SJCRH30 (cell line): ENCODE measurements at regions not wholly inside any gene's neighbourhood (a gene's known extent, or its start where the extent isn't known, plus 50 kb on each side); places are given as distances from the start of the nearest gene placed in this dataset.

Experiments used
- DNase-seq, 2 experiments: peaks; one replicate each; pipeline ENCODE4 v3.0.0-alpha.2; 2015 to 2020
- H3K27ac ChIP-seq: fragments of 250-450 bp; sonication (Bioruptor Pico); 2 replicates; pipeline ENCODE4 v1.5.1; 2020; ENCODE audit warnings: mild to moderate bottlenecking, moderate library complexity
- H3K27me3 ChIP-seq: fragments of 250-450 bp; sonication (Bioruptor Pico); 2 replicates; pipeline ENCODE4 v1.5.1; 2020; ENCODE audit warnings: mild to moderate bottlenecking, moderate library complexity
- H3K36me3 ChIP-seq: fragments of 250-450 bp; sonication (Bioruptor Pico); 2 replicates; pipeline ENCODE4 v1.5.1; 2020; ENCODE audit warnings: mild to moderate bottlenecking, moderate library complexity
- H3K4me1 ChIP-seq: fragments of 250-450 bp; sonication (Bioruptor Pico); 2 replicates; pipeline ENCODE4 v1.5.1; 2020; ENCODE audit warnings: mild to moderate bottlenecking, moderate library complexity
- H3K4me3 ChIP-seq: fragments of 250-450 bp; sonication (Bioruptor Pico); 2 replicates; pipeline ENCODE4 v1.5.1; 2020; ENCODE audit warnings: mild to moderate bottlenecking, moderate library complexity
- H3K9me3 ChIP-seq: fragments of 250-450 bp; sonication (Bioruptor Pico); replicated peaks from 2 replicates; pipeline ENCODE4 v1.5.1; 2020; ENCODE audit warnings: mild to moderate bottlenecking, moderate library complexity

DNA sequence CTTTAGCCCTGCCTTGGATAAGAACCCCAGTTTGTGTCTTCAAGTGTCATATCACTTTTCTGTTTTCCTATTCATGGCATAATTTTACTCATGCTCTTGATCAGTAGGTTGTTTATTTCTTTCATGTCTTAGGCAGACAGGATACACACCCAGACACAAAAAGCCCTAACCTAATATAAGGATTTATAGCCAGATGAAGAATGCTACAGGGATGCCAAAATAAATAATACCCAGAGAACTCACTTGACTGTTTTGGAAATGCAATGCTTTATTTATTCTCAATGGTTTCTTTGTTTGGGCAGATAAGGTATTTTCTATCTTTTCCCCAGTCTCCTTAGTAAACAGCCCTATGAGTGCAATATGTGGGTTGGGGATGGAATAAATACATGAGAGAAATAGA is 424.0 kb upstream of the PDZRN3 start:
- Histone ChIP-seq H3K27me3 (no peaks in the 10 kb centered on the region), H3K36me3 (no peaks in the 10 kb centered on the region), H3K27ac (no peak overlapping the region), H3K4me3 (no peak overlapping the region), H3K9me3 (no peaks in the 10 kb centered on the region), H3K4me1 (no peaks in the 10 kb centered on the region)
- no peak for DNase-seq

- no peaks in the 10 kb centered on the region for H3K9me3 ChIP-seq
- no peak overlapping the region for H3K4me3 ChIP-seq
- no peaks in the 10 kb centered on the region for H3K27me3 ChIP-seq
- no peaks in the 10 kb centered on the region for H3K36me3 ChIP-seq
- no peak overlapping the region for H3K27ac ChIP-seq
- no peaks in the 10 kb centered on the region for H3K4me1 ChIP-seq
- DNase-seq = no peak
Measured at GRCh38 chr3:74045000-74045399, 420.3 kb upstream of the PDZRN3 start.

DNA sequence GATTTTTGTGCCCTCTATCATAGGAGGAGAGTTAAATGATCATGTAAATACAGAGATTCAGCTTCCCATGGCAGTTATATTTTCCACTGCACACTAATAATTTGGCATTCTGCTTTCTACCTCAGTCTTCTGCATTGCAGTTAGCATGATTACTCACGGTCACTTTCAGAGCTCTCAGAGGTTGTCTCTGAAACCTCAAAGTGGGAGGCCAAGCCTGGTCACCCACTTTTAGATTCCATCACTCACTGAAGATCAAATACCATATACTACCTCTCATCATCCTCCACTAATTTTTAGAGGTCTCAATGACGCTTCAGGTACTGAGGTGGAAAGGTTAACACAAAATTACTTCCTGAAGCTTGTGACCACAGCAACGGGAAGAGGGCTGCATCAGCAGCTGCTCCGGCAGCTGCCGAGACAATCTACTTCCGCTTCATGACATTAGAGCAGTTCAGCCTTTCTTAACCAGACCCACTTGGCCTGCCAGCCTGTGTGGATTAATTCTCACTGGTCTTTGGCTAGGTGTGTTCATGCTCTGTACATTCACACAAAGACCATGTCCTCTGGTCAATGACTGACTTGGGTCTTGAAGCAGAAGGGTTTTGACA is 416.4 kb upstream of the PDZRN3 start:
- Histone ChIP-seq H3K4me1 (no peaks in the 10 kb centered on the region), H3K36me3 (no peaks in the 10 kb centered on the region), H3K4me3 (no peak overlapping the region), H3K9me3 (no peaks in the 10 kb centered on the region), H3K27ac (no peak overlapping the region), H3K27me3 (no peaks in the 10 kb centered on the region)
- DNase-seq = peak; percentile 4 to 24

DNA sequence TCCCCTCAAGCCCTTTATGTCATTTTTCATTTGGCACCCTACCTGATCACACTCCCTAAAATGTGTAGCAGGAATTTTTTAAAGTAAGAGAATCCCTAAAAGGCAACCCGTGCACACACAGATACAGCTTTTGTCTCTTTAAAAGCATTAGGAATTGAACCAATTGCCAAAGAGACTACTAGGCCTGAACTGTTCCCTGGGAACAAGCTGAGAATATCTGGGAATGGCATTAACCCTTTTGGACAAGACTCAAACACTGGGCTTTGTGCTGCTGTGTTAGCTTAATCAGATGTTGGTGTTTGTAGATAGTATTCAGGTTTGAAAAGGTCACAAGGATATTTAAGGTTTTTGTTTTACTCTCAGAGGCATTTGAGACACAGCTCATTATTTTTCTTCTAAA is 414.4 kb upstream of the PDZRN3 start:
- Histone ChIP-seq H3K27me3 (no peaks in the 10 kb centered on the region), H3K36me3 (no peaks in the 10 kb centered on the region), H3K4me3 (no peak overlapping the region), H3K4me1 (no peaks in the 10 kb centered on the region), H3K9me3 (no peaks in the 10 kb centered on the region), H3K27ac (no peak overlapping the region)
- DNase-seq = no peak

- no peaks in the 10 kb centered on the region for H3K36me3 ChIP-seq
- no peak for DNase-seq
- no peak overlapping the region for H3K27ac ChIP-seq
- no peak overlapping the region for H3K4me3 ChIP-seq
- H3K27me3 ChIP-seq = no peaks in the 10 kb centered on the region
- H3K4me1 ChIP-seq = no peaks in the 10 kb centered on the region
- no peaks in the 10 kb centered on the region for H3K9me3 ChIP-seq
Measured at GRCh38 chr3:74036568-74036967, 411.8 kb upstream of the PDZRN3 start.

DNA sequence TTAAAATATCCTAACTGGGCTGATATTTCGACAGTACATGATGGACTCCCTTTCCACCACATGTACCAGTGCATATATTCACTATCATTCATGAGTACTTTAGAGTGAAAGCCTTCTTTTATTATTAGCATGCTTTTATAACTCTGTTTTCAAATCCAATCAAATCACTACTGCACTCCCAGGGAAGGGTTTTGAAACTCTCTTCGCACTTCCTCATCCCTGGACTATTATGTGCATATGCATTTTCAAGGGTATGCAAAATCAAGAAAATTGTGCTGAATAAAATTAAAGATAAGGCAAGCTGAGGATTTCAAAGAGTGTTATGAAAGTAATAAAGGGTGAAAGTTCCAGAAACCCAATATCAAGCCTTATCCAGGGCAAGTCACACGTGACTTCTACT is 411.4 kb upstream of the PDZRN3 start:
- DNase-seq = no peak
- Histone ChIP-seq H3K4me1 (no peaks in the 10 kb centered on the region), H3K27ac (no peak overlapping the region), H3K4me3 (no peak overlapping the region), H3K9me3 (no peaks in the 10 kb centered on the region), H3K36me3 (no peaks in the 10 kb centered on the region), H3K27me3 (no peaks in the 10 kb centered on the region)

- Histone ChIP-seq H3K4me1 (no peaks in the 10 kb centered on the region), H3K27ac (no peak overlapping the region), H3K9me3 (no peaks in the 10 kb centered on the region), H3K36me3 (no peaks in the 10 kb centered on the region), H3K4me3 (no peak overlapping the region), H3K27me3 (no peaks in the 10 kb centered on the region)
- DNase-seq = no peak
Measured at GRCh38 chr3:74033806-74034205, 409.1 kb upstream of the PDZRN3 start.

DNA sequence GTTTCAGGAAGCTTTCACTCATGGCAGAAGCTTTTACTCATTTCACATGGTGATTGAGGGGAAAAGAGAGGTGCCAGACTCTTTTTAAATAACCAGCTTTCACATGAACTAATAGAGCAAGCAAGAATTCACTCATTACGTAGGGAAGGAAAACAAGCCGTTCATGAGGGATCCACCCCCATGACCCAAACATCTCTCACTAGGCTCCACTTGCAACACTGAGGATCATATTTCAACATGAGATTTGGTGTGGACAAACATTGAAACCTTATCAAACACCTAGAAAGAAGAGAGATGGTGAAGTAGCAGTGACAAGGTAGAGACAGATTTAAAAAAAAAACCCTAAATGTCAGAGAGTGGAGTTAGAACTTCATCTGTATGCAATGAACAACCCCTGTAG is 408.6 kb upstream of the PDZRN3 start:
- H3K27ac ChIP-seq = no peak overlapping the region
- H3K27me3 ChIP-seq = no peaks in the 10 kb centered on the region
- no peak overlapping the region for H3K4me3 ChIP-seq
- H3K36me3 ChIP-seq = no peaks in the 10 kb centered on the region
- no peaks in the 10 kb centered on the region for H3K4me1 ChIP-seq
- no peak for DNase-seq
- no peaks in the 10 kb centered on the region for H3K9me3 ChIP-seq

DNA sequence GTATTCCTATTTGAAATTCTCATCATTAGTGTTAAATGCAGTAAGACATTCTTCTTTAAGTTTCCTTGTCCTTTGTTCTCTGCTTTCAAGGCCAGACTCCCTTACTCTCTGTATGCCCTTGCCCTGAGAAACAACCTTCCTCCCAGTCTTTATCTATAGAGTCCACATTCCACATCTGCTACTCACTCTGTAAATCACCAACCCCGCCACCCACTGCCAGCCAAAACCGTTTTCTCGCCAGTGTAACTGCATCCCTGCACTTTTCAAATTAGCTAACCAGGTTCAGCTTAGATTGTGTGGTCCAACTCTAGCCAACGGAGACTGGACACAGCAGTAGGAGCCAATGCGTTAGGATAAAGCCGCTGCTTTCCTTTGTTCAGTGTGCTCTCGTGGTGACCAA is 402.4 kb upstream of the PDZRN3 start:
- no peak overlapping the region for H3K4me3 ChIP-seq
- no peaks in the 10 kb centered on the region for H3K4me1 ChIP-seq
- no peak for DNase-seq
- H3K27me3 ChIP-seq = no peaks in the 10 kb centered on the region
- no peaks in the 10 kb centered on the region for H3K9me3 ChIP-seq
- H3K36me3 ChIP-seq = no peaks in the 10 kb centered on the region
- H3K27ac ChIP-seq = no peak overlapping the region

GRCh38 chr3:74023395-74023794 is 398.7 kb upstream of the PDZRN3 start:
- Histone ChIP-seq H3K4me3 (no peak overlapping the region), H3K36me3 (no peaks in the 10 kb centered on the region), H3K4me1 (no peaks in the 10 kb centered on the region), H3K27ac (no peak overlapping the region), H3K27me3 (no peaks in the 10 kb centered on the region), H3K9me3 (no peaks in the 10 kb centered on the region)
- DNase-seq = peak in 1 of 2 experiments; percentile 1

DNA sequence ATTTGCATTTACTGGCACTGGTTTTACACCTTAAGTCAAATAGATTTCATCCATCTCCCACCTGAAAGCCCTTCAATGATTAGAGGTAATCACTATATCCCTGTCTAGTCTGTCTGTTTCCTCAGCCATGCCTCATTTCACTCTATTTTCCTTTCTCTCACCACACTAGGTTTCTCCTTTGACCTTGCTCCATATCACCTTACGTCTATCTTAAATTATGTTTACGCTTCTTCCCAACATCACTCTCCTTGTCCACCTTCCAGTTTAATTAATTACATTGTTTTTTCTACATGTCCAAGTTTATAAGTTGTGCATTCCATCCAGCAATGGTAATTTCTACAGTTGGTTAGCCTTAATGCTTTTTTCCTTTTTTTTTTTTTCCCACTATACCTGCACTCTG is 396.7 kb upstream of the PDZRN3 start:
- Histone ChIP-seq H3K36me3 (no peaks in the 10 kb centered on the region), H3K4me3 (no peak overlapping the region), H3K4me1 (no peaks in the 10 kb centered on the region), H3K27me3 (no peaks in the 10 kb centered on the region), H3K27ac (no peak overlapping the region), H3K9me3 (no peaks in the 10 kb centered on the region)
- no peak for DNase-seq

DNA sequence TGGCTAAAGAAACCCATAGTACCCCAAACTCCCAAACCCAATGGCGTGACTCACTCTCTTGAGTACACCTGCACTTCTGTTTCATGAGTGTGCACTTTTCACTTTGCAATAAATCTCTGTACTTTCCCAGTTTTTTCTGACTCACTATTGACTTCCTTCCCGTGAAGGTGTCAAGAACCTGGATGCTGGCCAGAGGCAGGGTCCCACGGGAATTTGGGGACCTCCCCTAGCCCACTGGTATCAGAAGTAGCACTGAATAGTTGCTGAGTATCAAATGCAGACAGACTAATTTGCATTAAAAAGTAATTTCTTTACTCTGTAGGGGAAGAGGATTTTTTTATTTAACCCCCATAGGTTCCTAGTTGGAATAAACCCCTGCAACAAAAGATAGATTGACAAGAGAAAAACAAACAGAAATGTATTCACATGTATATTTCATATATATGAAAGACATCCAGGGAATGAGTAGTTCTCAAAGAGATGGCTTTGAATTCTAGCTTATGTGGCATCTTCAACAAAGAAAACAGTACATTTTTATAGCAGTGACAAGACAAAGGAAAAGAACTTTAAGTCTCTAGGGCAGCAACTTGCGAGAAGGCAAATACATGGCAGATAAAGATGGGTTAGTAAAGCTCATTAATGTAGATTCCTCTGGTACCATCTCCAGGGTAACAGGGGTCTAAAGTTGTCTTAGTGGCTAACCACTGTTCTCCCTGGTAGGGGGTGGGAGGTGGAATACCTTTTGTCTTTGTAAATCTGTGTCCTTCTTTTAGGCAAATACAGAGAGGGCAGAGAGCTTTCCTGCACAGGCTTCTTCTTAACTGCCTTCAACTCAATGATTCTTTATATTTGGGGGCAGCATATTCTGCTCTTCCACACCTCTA is 385.5 kb upstream of the PDZRN3 start:
- H3K4me1 ChIP-seq = no peaks in the 10 kb centered on the region
- H3K27ac ChIP-seq = no peak overlapping the region
- H3K36me3 ChIP-seq = no peaks in the 10 kb centered on the region
- H3K9me3 ChIP-seq = no peaks in the 10 kb centered on the region
- no peak for DNase-seq
- no peak overlapping the region for H3K4me3 ChIP-seq
- no peaks in the 10 kb centered on the region for H3K27me3 ChIP-seq

GRCh38 chr3:74004386-74004785 is 379.6 kb upstream of the PDZRN3 start:
- no peaks in the 10 kb centered on the region for H3K27me3 ChIP-seq
- H3K4me1 ChIP-seq = no peaks in the 10 kb centered on the region
- DNase-seq = no peak
- H3K36me3 ChIP-seq = no peaks in the 10 kb centered on the region
- no peaks in the 10 kb centered on the region for H3K9me3 ChIP-seq
- H3K27ac ChIP-seq = no peak overlapping the region
- no peak overlapping the region for H3K4me3 ChIP-seq

GRCh38 chr3:74003734-74004133 is 379.0 kb upstream of the PDZRN3 start:
- H3K27ac ChIP-seq = no peak overlapping the region
- no peak for DNase-seq
- no peak overlapping the region for H3K4me3 ChIP-seq
- no peaks in the 10 kb centered on the region for H3K9me3 ChIP-seq
- no peaks in the 10 kb centered on the region for H3K27me3 ChIP-seq
- H3K36me3 ChIP-seq = no peaks in the 10 kb centered on the region
- H3K4me1 ChIP-seq = no peaks in the 10 kb centered on the region

GRCh38 chr3:74001436-74001835 is 376.7 kb upstream of the PDZRN3 start:
- no peak for DNase-seq
- Histone ChIP-seq H3K36me3 (no peaks in the 10 kb centered on the region), H3K27ac (no peak overlapping the region), H3K4me1 (no peaks in the 10 kb centered on the region), H3K4me3 (no peak overlapping the region), H3K9me3 (no peaks in the 10 kb centered on the region), H3K27me3 (no peaks in the 10 kb centered on the region)

DNA sequence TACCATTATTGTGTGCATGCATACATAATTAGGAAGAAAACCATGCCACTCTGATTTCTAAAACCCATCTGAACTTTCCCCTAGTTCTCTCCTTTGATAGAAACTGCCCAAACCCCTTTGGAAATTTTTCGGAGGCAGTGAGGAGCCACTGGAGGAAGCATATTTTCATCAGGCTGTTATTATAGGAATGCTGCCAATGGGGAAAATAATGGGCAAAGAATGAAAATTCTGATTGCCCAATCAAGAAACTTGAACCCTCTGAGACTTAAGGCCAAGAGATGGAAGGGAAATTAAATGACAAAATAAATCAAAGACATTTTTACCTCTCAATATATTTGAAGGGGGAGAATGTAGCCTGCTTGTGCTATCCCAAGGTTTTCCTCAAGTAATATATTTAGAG is 376.0 kb upstream of the PDZRN3 start:
- Histone ChIP-seq H3K36me3 (no peaks in the 10 kb centered on the region), H3K27me3 (no peaks in the 10 kb centered on the region), H3K27ac (no peak overlapping the region), H3K4me1 (no peaks in the 10 kb centered on the region), H3K9me3 (no peaks in the 10 kb centered on the region), H3K4me3 (no peak overlapping the region)
- no peak for DNase-seq
